NOMO-1 (cell line): ENCODE measurements at regions not wholly inside any gene's neighbourhood (a gene's known extent, or its start where the extent isn't known, plus 50 kb on each side); places are given as distances from the start of the nearest gene placed in this dataset.
"Not testable (repeated sequence)": the region's sequence is repeated elsewhere in the genome, so short reads cannot be mapped to it uniquely, and the experiment has no call there.

Source experiments
- DNase-seq, 2 experiments: peaks; one replicate each; lab custom pipeline; 2025; ENCODE audit not compliant: unreplicated experiment in 2 of 2; lab: John Stamatoyannopoulos, UW

DNA sequence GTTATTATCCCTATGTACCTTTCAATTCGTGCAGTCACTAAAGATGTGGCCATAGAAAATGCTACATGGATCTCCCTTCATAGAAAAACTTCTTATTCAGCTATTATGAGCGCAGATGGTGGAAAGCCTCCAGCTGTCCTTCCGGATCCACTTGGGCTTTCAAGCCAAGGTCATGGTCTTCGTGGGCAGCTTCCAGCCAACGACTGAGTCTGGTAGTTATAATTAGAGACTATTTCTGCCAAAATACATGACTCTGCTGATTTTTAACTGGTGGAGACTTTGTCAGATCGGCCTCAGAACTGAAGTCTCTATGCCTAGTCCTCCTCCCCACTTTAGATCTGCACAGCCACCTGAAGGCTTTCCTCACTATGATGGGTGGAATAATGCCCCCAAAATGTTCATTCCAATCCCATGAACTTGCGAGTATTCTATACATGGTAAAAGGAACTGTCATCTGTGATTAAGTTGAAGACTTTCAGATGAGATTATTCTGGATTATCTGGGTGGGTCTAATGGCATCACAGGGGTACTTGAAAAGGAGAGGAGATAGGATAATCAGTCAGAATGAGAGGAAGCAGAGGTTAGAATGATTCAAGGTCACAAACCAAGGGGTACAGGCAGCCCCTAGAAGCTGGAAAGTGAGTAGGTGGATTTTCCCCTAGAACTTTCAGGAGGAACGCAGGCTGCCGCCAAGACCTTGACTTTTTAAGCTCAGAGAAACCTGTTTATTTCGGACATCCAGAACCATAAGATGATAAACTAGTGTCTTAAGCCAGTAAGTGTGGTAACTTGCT is 171.1 kb upstream of the CXCL13 start:
- DNase-seq, result no peak

DNA sequence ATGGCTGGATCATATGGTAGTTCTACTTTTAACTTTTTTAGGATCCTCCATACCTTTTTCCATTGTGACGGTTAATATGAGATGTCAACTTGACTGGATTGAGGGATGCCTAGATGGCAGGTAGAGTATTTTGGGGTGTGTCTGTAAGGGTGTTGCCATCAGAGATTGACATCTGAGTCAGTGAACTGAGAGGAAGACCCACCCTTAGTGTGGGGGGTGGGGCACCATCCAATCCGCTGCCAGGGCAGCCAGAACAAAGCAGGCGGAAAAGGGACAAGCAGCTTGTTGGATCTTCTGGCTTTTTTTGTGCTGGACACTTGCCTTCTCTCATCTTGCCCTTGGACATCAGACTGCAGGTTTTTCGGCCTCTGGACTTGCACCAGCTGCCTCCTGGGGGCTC is 168.5 kb upstream of the CXCL13 start:
- DNase-seq, result no peak

DNA sequence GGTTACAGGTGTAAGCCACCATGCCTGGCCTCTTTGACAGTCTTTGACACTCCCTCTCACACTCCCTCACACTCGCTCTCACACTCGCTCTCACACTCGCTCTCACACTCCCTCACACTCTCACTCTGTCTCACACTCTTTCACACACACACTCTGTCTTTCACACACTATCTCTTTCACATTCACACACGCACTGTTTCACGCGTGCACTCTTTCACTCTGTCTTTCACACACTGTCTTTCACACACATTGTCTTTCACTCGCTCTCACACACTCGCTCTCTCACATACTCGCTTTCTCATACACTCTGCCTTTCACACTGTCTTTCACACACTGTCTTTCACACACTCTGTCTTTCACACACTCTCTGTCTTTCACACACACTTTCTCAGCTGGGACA is 167.1 kb upstream of the CXCL13 start:
- DNase-seq, result no peak

DNA sequence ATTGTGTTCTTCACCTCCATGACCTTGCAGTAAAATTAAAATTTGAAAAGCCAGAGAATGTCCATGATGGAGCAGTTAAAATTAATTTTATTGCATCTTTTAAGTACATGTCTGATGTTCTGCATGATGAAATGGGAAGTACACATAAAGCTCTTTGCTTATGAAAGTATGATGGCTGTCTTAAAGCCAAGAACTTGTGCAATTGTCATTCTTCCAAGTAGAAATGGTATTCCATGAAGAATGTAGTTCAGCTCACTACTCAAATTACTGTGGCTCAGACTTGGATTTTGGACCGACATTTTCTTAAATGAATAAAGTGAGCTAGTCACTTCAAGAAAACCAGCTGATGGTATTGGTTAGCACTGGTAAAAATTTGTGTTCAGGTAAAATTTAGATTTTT is 161.7 kb upstream of the CXCL13 start:
- no peak for DNase-seq

DNA sequence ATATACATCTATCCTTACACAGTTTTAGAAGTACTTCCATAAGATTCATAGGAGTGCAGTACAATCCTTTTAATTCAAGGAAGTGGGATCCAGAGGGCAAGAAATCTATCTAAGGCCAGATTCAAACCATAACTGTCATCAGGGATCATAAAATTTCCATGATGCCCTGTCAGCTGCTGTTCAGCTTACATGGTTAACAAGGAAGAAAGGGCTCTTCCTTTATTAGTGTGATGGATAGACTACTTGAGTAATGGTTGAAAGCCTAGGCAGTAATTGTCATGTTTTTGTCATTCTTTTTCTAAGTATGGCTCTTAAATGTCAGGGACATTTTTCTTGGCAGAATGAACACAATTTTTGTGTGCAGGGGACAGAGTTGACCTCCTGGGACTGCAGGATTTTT is 159.8 kb upstream of the CXCL13 start:
- DNase-seq, result no peak

DNA sequence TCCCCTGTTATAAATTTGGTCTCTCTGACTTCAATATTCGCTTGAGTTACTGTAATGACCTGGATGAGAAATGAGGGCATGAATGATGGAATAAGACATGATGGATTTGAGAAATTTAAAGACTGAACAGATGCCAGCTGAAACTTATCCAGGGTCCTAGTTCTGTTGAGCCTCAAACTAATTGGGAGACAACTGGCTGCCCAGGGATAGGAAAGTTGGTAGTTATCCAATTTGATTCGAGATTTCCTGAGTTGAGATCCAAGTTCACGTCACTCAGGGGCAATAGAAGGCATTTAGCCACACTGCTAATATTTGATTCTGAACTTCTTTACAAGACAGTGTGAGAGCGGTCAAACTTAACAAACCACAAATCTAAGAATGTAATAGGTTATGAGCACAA is 159.0 kb upstream of the CXCL13 start:
- DNase-seq, result no peak

DNA sequence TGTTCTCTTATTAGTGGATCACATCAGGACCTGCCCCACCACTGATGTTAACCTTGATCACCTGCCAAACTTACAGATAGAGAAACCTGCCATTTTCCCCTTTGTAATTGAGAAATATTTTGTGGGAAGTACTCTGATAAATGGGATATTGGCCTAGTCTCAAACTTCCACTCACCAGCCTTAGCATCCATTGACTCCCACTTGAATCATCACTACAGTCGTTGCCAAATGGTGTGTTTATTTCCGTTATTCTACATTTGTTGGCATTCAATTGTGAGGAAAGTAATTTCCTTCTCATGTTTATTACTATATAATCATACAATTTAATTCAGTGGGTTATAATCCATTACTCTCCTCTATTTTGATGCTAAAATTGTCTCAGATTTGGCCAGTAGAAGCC is 156.4 kb upstream of the CXCL13 start:
- DNase-seq, result no peak

DNA sequence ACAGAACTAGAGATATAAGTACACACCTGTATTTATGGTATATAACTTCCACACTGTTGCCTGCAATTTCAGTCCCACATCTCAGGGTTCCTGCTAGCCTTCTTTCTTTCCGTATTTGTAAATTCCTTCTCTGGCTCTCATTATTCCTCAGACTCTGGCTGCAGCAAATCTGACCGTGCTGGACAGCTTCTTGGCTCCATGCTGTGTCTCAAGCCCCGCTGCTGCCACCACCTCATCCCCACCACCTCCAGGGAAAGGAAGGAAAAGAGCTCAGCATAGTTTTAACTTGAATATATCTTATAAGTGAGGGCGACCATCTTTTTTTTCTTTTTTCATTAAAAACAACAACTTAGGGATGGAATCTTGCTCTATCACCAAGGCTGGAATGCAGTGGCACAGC is 155.6 kb upstream of the CXCL13 start:
- no peak for DNase-seq

DNA sequence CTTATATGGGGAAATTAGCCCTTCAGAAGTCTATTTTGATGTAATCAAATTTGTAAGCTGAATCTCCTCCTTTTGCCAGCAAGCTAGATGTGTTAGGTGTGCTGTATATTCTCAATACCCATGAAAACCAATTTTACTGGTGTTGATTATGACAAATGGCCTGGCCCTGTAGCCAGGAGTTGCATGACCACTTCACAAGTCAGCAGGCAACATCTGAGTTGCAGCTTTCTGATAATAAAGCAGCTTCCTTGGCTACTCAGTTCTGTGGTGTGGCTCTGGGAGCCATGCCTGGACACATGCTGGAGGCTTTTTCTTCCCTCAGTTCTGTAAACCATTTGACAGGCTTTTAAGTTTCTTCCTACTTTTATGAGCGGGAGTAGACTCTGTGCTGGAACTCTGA is 154.1 kb upstream of the CXCL13 start:
- DNase-seq, result no peak

DNA sequence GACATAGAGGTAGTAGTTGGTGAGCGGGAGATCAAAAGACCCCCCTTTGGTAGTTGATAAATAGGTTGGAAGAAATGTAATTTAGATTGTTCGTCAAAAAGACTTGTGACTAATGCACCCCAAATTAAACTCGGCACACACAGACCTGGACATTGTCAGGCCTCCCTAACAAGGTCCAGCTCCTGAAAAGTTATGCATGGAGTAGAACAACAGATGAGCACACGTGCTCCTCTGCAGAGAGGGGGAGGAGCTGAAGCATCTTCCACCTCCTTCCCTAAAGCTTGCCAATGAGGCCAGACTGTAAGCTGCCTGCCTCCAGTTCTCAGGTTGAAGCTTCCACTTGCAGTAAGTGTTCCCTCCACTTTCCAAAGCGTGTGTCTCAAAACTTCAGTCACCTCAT is 153.5 kb upstream of the CXCL13 start:
- not testable (repeated sequence) for DNase-seq

DNA sequence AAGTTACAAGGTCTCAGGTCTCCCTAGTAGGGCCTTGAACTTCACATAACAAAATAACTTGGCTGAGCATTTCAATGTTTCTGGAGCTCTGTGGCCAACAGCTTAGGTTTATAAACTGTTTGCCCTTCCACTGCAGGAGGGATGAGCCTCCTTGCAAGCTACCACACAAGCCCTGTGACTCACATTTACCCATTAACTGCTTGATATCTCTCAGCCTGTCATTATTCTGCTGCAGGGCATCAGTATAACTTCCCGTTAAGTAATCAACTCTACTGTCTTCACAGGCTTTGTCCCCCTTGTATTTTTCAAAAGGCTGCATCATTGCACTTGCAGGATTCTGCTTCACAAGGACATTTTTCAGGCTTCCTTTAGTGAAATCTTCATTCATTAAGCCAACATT is 151.7 kb upstream of the CXCL13 start:
- no peak for DNase-seq

DNA sequence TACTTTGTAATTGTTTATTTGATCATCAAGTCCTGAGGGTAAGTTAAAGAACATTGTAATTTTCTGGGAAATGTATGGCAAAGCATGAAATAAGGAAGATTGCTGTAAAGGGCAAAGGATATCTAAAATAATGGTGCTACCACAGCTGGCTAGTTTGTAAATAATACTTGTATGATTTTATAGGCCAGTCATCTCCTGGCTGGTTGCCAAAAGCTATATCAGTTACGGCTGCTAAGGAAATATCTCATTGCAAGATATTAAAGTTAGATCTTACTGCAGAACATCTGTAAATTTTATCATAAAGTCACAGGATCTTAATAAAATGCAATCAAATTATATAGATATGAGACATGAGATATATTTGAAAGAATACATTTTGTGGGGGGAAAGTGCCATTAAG is 150.8 kb upstream of the CXCL13 start:
- no peak for DNase-seq

DNA sequence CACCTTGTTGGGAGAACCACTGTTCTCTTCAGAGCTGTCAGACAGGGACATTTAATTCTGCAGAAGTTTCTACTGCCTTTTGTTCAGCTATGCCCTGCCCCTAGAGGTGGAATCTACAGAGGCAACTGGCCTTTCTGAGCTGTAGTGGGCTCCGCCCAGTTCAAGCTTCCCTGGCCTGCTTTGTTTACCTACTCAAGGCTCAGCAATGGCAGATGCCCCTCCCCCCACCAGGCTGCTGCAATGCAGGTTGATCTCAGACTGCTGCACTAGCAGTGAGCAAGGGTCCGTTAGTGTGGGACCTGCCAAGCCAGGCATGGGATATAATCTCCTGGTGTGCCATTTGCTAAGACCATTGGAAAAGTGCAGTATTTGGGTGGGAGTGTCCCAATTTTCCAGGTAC is 141.5 kb upstream of the CXCL13 start:
- not testable (repeated sequence) for DNase-seq

DNA sequence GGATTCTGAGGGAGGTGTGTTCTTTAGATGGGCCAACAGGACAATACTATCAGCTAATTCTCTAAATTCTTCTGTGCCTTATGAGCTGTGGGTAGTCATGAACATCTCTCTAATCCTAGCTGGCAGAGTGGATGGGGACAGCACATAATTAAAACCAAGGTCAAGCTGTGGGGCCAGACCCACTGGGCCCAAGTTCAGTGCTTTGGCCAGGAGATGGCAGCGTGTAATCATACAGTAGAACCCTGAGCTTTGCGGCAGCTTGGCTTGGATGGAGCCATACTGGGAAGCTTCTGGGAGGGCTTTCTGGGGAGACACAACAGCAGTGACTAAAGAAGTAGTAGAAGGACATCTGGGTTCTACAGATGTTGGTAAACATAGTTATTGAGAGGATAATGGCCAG is 140.3 kb upstream of the CXCL13 start:
- DNase-seq, result no peak

DNA sequence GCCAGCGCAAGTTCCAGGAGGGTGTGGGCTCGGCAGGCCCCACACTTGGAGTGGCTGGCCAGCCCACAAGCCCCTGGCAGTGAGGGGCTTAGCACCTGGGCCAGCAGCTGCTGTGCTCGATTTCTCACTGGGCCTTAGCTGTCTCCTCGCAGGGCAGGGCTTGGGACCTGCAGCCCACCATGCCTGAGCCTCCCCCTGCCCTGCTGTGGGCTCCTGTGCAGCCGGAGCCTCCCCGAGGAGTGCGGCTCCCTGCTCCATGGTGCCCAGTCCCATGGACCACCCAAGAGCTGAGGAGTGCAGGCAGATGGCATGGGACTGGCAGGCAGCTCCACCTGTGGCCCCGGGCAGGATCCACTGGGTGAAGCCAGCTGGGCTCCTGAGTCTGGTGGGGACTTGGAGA is 139.2 kb upstream of the CXCL13 start:
- DNase-seq, result no peak

DNA sequence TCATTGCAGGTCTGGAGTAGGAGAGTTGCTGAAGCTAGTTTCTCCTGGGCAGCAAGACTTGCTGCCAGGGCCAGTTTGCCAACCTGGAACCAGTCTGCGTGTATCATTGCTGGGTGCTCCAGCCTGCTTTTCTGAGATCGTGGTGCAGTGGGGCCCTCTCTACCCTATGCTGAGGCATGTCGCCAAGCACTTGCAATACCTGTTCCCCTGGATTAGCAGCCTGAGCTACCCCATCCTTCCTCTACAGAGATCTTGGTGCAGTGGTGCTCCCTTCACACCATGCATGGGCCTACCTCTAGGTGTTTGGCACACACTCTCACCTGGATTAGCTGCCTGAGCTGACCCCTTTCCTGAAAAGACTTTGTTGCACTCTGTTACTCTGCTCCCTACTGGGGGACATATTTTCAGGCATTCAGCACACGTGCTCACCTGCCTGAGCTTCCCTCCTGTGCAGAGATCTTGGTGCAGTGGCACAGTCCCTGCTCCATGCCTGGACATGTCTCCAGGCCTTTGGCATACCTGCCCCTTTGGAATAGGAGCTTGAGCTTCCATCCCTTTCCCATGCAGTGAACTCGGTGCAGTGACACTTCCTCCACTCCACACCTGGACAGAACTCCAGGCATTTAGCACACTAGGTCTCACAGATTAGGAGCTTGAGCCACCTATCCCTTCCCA is 133.7 kb upstream of the CXCL13 start:
- no peak for DNase-seq

DNA sequence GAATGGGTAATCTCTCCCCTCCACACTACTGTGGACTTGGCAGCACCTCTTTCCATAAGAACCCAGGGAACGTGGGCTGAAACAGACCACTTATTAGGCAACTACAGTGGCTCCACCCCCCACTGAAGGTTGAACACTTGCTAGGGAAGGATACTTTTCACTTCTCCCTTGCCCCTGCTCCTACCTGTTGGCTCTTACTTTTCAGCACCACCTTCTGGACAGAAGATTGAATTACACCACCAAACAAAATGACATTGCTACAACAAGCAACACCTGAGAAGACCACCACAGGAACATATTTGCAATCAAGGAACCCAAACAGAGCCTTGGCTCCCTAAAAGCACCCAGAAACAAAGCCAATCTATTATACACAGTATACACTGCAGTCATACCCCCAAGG is 132.1 kb upstream of the CXCL13 start:
- no peak for DNase-seq

DNA sequence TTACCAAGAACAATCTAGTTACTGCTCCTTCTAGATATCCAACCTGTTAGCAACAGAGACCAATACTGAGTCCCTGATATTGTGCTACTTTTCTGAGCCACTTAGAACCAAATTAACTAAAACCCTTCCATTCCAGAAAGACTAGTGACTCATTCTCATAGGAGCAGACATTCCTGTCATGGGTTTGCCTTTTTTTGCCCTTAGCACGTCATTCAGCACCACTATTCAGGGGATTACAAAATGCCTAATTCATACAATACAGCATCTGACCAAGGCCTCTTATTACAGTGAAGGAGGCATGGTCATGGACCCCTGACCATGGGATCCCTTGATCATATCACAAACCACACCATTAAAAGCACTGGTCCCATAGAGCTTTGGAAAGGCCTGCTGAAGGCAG is 123.8 kb upstream of the CXCL13 start:
- no peak for DNase-seq

DNA sequence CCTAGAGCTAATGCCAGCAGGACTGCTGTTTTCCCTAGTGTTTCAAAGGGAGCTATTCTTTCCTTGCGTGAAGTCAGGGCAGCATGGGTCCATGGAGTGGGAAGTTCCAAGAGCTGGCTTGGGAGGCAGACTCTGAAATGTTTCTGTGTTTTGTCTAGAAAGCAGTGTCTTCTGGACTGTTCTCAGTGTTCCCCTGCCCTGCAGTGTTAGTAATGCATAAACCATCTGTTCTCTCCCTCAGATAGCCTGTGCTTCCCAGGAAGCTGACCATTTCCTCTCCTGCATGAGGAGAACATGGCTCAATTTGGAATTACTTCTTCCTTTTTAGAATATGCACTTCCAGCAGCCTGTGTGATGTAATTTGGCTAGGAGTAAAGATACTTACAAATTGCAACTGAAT is 116.7 kb upstream of the CXCL13 start:
- no peak for DNase-seq

DNA sequence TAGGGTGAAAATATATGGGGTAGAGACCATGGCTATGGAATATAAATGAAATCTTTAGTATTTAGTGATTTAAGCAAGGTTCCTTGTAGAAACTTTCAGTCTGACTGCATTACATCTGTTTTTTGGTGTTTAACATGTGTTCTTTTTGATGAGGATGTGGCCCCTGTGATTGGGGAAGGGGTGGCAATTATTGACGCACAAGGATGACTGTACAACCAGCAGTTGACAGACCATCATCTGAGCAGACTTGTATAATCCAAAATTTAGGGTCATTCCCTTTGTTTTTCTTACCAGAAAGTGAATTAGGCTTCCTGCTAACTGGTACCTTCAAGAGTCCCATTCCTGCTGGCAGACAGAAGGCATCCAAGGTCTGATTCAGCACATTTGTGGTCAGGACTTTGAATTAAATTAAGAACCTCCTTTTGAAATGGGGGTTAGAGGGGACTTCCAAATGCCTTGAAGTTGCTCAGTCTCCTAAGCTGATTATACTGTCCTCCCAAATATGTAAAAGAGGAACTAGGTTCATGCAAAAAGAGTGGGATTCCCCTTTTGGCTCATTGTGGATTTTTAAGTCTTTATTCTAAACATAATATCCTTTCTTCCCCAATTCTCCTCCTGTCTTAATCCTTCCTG is 112.4 kb upstream of the CXCL13 start:
- no peak for DNase-seq

DNA sequence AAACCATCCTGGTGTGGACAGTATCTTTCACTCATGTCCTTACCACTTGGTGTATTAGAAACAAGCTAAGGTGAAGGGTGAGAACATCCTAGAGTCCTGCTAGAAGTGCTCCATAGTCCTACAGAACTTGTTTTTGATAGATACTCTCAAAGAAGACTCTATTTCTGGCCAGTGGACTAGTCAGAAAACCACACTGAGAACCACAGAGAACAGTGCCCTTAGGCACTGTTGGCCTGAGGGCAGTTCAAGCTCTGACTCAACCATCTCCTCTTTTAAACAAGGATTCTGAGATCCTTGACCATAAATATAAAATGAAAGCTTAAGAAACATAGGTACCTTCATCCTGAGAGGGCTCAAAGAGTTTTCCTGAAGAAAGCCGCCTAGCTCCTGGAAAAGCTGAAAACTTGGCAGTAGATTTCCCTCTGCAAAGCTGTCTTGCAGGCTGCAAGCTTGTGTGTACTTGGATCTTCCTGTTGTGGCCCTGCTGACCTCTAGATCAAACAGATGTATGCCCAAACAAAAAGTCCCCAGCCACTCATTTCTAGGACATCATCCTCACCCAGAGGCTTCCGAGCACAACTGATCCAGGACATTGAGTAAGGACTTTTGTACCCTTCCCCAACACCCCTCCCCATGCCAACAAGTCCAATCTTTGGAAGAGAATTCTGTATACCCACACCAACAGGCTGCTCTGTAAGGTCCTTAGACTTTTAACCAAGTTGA is 111.6 kb upstream of the CXCL13 start:
- DNase-seq, result no peak

DNA sequence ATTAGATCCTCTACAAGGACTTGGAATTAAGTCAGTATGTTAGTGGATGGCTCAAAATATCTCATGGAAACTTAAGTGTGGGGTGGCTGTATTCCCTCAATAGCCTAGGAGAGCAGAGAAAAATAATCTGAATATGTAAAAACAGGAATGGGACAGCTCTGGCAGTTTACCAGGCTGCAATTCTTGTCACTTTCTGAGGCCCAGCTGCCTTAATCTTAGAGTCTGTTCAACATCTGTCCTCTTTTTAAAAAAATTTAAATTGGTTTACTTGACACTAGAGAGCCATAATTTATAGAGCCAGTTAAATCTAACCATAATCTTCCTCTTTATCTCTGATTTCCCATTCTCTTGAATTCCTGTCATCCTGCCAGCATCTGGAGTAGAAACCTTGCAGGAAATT is 109.2 kb upstream of the CXCL13 start:
- DNase-seq, result no peak
